ENCODE measurements at regions not wholly inside any gene's neighbourhood (a gene's known extent, or its start where the extent isn't known, plus 50 kb on each side); places are given as distances from the start of the nearest gene placed in this dataset.
"Not testable (repeated sequence)": the region's sequence is repeated elsewhere in the genome, so short reads cannot be mapped to it uniquely, and the experiment has no call there.

GRCh38 chr6:112600168-112600567 is 253.0 kb downstream of the RFPL4B start:
- no peak for DNase-seq (ENCODE audit: low read depth in 1 of 2, low spot score in 1 of 2)
- Histone ChIP-seq H3K27me3 (ENCODE audit: insufficient read depth, poor library complexity, severe bottlenecking) (no peaks in the 10 kb centered on the region), H3K4me3 (replicated peaks; ENCODE audit: insufficient read depth, low read length) (no peak overlapping the region), H3K27ac (replicated peaks) (no peak overlapping the region)
- TF ChIP-seq POLR2AphosphoS5 (IDR thresholded peaks at IDR 0.05; ENCODE audit: low read depth) (no peak), GABPA (IDR thresholded peaks at IDR 0.05; ENCODE audit: low read depth) (no peak), SPI1 (IDR thresholded peaks at IDR 0.05; ENCODE audit: borderline replicate concordance, low read depth) (no peak), REST (IDR thresholded peaks at IDR 0.05; ENCODE audit: insufficient replicate concordance, low read depth) (no peak)

GRCh38 chr6:112603726-112604125 is 256.6 kb downstream of the RFPL4B start:
- TF ChIP-seq POLR2AphosphoS5 (IDR thresholded peaks at IDR 0.05; ENCODE audit: low read depth) (no peak), SPI1 (IDR thresholded peaks at IDR 0.05; ENCODE audit: borderline replicate concordance, low read depth) (no peak), CTCF (IDR thresholded peaks at IDR 0.05; ENCODE audit: insufficient read depth, low read length) (no peak), GABPA (IDR thresholded peaks at IDR 0.05; ENCODE audit: low read depth) (no peak)
- Histone ChIP-seq H3K27me3 (ENCODE audit: insufficient read depth, poor library complexity, severe bottlenecking) (no peaks in the 10 kb centered on the region), H3K4me3 (replicated peaks; ENCODE audit: insufficient read depth, low read length) (no peak overlapping the region), H3K27ac (replicated peaks) (no peak overlapping the region)
- no peak for DNase-seq (ENCODE audit: low read depth in 1 of 2, low spot score in 1 of 2)

- DNase-seq (ENCODE audit: low read depth in 1 of 2, low spot score in 1 of 2), result no peak
- no peaks in the 10 kb centered on the region for H3K27me3 ChIP-seq (ENCODE audit: insufficient read depth, poor library complexity, severe bottlenecking)
- no peak overlapping the region for H3K27ac ChIP-seq (replicated peaks)
- H3K4me3 ChIP-seq (replicated peaks; ENCODE audit: insufficient read depth, low read length), result no peak overlapping the region
- TF ChIP-seq CTCF (IDR thresholded peaks at IDR 0.05; ENCODE audit: insufficient read depth, low read length), result no peak
- TF ChIP-seq SPI1 (IDR thresholded peaks at IDR 0.05; ENCODE audit: borderline replicate concordance, low read depth), result no peak
- TF ChIP-seq POLR2AphosphoS5 (IDR thresholded peaks at IDR 0.05; ENCODE audit: low read depth), result no peak
- TF ChIP-seq GABPA (IDR thresholded peaks at IDR 0.05; ENCODE audit: low read depth), result no peak
- TF ChIP-seq REST (IDR thresholded peaks at IDR 0.05; ENCODE audit: insufficient replicate concordance, low read depth), result no peak
Observed at GRCh38 chr6:112606656-112607435, 259.7 kb downstream of the RFPL4B start.

- DNase-seq (ENCODE audit: low read depth in 1 of 2, low spot score in 1 of 2); H3K27me3 ChIP-seq (ENCODE audit: insufficient read depth, poor library complexity, severe bottlenecking); H3K27ac ChIP-seq (replicated peaks); H3K4me3 ChIP-seq (replicated peaks; ENCODE audit: insufficient read depth, low read length): not testable (repeated sequence)
Observed at GRCh38 chr6:112608925-112609324, 261.8 kb downstream of the RFPL4B start.

- no peak for DNase-seq (ENCODE audit: low read depth in 1 of 2, low spot score in 1 of 2)
- no peak overlapping the region for H3K4me3 ChIP-seq (replicated peaks; ENCODE audit: insufficient read depth, low read length)
- TF ChIP-seq CTCF (IDR thresholded peaks at IDR 0.05; ENCODE audit: insufficient read depth, low read length), result no peak
- TF ChIP-seq SPI1 (IDR thresholded peaks at IDR 0.05; ENCODE audit: borderline replicate concordance, low read depth), result no peak
- TF ChIP-seq REST (IDR thresholded peaks at IDR 0.05; ENCODE audit: insufficient replicate concordance, low read depth), result no peak
- no peak for TF ChIP-seq POLR2AphosphoS5 (IDR thresholded peaks at IDR 0.05; ENCODE audit: low read depth)
- H3K27ac ChIP-seq (replicated peaks), result no peak overlapping the region
- no peaks in the 10 kb centered on the region for H3K27me3 ChIP-seq (ENCODE audit: insufficient read depth, poor library complexity, severe bottlenecking)
Observed at GRCh38 chr6:112613410-112613809, 266.3 kb downstream of the RFPL4B start.
